ENCODE measurements at regions not wholly inside any gene's neighbourhood (a gene's known extent, or its start where the extent isn't known, plus 50 kb on each side); places are given as distances from the start of the nearest gene placed in this dataset.

DNA sequence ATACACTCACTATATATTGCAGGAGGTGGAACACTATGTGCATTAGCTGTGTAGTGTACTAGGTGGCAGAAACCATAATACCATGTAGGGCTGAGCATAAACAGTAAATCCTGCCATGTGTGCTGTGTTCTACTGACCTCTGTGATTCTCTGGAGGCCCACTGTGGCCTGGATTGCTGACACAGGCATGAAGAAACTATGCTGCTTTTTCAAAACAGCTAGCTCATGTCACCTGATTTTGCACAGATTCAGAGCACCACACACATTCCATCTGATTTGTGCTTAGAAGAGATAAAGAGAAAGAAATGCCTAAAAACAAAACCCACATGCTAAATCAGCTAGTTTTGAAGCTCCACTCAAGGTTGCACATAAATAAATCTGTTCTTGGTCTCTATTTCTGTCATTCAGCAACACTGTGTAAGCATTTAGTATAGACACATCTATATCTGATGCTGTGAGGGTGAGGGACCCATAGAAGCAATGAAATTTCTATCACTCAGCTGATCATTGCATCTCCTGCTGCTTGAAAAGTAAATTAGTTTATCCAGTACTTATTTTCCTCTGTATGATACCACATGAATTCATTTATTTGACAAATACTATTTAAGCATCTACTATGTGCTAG is 1007.7 kb upstream of the SEMA6D start:
- Histone ChIP-seq H3K14ac (ENCODE audit: insufficient read length) (no peak overlapping the region), H3K9ac (replicated peaks in 1 of 4; ENCODE audit: extremely low read depth in 1 of 4, low read depth in 3 of 4, low read length in 3 of 4) (no peak overlapping the region; a peak in 1 of 7 replicates), H3K4me1 (replicated peaks in 1 of 4; ENCODE audit: control insufficient read depth in 3 of 4, insufficient read depth in 4 of 4, low read length in 3 of 4) (no peaks in the 10 kb centered on the region), H3K23ac (ENCODE audit: insufficient read length) (no peak overlapping the region), H2BK5ac (ENCODE audit: low read depth, low read length) (no peak overlapping the region), H3K56ac (replicated peaks; ENCODE audit: insufficient read length, low read depth, low read length) (no peak overlapping the region), H3K36me3 (ENCODE audit: control insufficient read depth in 2 of 4, insufficient read depth in 4 of 4, low read length in 3 of 4) (no peaks in the 10 kb centered on the region), H2AK5ac (ENCODE audit: low read depth, low read length) (no peak overlapping the region), H2BK120ac (replicated peaks; ENCODE audit: low read depth, low read length) (no peak overlapping the region), H4K5ac (ENCODE audit: insufficient read length, low read depth, low read length) (no peak overlapping the region), H4K8ac (ENCODE audit: extremely low read depth, insufficient read depth, low read length) (no peak overlapping the region), H3K9me3 (ENCODE audit: insufficient read depth in 2 of 2, low read depth in 1 of 2, low read length in 1 of 2) (no peaks in the 10 kb centered on the region), H3K4me2 (ENCODE audit: insufficient read depth in 1 of 2, low read depth in 2 of 2, low read length in 2 of 2) (no peak overlapping the region), H3K27me3 (replicated peaks in 1 of 4; ENCODE audit: control insufficient read depth in 3 of 4, extremely low read depth in 1 of 4, insufficient read depth in 3 of 4, low read length in 3 of 4) (no peaks in the 10 kb centered on the region), H3K27ac (ENCODE audit: low read depth, low read length) (no peak overlapping the region), H3K4ac (replicated peaks; ENCODE audit: insufficient read length, low read depth, low read length) (no peak overlapping the region), H3K79me1 (ENCODE audit: low read depth, low read length) (no peaks in the 10 kb centered on the region), H2BK12ac (ENCODE audit: low read depth, low read length) (no peak overlapping the region), H2AFZ (ENCODE audit: low read length) (no peak overlapping the region), H2BK20ac (ENCODE audit: low read length) (no peak overlapping the region), H4K20me1 (replicated peaks in 1 of 2; ENCODE audit: control insufficient read depth in 1 of 2, insufficient read depth in 2 of 2, low read length in 2 of 2) (no peaks in the 10 kb centered on the region), H3K79me2 (ENCODE audit: control insufficient read depth in 1 of 2, insufficient read depth in 2 of 2, low read length in 2 of 2) (no peaks in the 10 kb centered on the region), H3K23me2 (ENCODE audit: low read depth, low read length) (no peaks in the 10 kb centered on the region), H2BK15ac (ENCODE audit: low read length) (no peak overlapping the region), H3K4me3 (ENCODE audit: extremely low read depth in 1 of 4, insufficient read depth in 2 of 4, low read depth in 3 of 4, low read length in 4 of 4) (no peak overlapping the region), H3K18ac (ENCODE audit: extremely low read depth, low read length) (no peak overlapping the region), H4K91ac (replicated peaks; ENCODE audit: insufficient read length, low read length) (no peak overlapping the region)
- DNase-seq (ENCODE audit: low read depth in 1 of 2, low spot score in 2 of 2) (no peak), FAIRE-seq (no peak)
- ChIA-PET CTCF (ENCODE audit: partially characterized antibody) (no interaction called here), POLR2A (ENCODE audit: partially characterized antibody) (no interaction called here)
- TF ChIP-seq MAFK (IDR thresholded peaks at IDR 0.05; ENCODE audit: low read depth, low read length) (no peak), POU5F1 (IDR thresholded peaks at IDR 0.05; ENCODE audit: low read depth, low read length) (no peak), RFX5 (IDR thresholded peaks at IDR 0.05; ENCODE audit: borderline replicate concordance, low read depth, low read length) (no peak), CEBPB (IDR thresholded peaks at IDR 0.05; ENCODE audit: low read depth, low read length) (no peak), TAF1 (IDR thresholded peaks at IDR 0.05; ENCODE audit: low read depth, low read length) (no peak), SAP30 (IDR thresholded peaks at IDR 0.05; ENCODE audit: insufficient read depth, insufficient replicate concordance, low read length) (no peak), EP300 (IDR thresholded peaks at IDR 0.05; ENCODE audit: borderline replicate concordance in 1 of 2, low read depth in 2 of 2, low read length in 2 of 2) (no peak), GABPA (IDR thresholded peaks at IDR 0.05; ENCODE audit: borderline replicate concordance, insufficient read depth, low read length) (no peak), TAF7 (optimal IDR thresholded peaks at IDR 0.05; ENCODE audit: borderline replicate concordance, low read depth, low read length) (no peak), HDAC6 (IDR thresholded peaks at IDR 0.05; ENCODE audit: low read depth, low read length) (no peak)
- TF ChIP-seq, protein P1, sequence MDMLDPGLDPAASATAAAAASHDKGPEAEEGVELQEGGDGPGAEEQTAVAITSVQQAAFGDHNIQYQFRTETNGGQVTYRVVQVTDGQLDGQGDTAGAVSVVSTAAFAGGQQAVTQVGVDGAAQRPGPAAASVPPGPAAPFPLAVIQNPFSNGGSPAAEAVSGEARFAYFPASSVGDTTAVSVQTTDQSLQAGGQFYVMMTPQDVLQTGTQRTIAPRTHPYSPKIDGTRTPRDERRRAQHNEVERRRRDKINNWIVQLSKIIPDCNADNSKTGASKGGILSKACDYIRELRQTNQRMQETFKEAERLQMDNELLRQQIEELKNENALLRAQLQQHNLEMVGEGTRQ (IDR thresholded peaks at IDR 0.05; ENCODE audit: low read length), result no peak
- TF ChIP-seq, protein P2, sequence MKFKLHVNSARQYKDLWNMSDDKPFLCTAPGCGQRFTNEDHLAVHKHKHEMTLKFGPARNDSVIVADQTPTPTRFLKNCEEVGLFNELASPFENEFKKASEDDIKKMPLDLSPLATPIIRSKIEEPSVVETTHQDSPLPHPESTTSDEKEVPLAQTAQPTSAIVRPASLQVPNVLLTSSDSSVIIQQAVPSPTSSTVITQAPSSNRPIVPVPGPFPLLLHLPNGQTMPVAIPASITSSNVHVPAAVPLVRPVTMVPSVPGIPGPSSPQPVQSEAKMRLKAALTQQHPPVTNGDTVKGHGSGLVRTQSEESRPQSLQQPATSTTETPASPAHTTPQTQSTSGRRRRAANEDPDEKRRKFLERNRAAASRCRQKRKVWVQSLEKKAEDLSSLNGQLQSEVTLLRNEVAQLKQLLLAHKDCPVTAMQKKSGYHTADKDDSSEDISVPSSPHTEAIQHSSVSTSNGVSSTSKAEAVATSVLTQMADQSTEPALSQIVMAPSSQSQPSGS (IDR thresholded peaks at IDR 0.05; ENCODE audit: low read length), result no peak

Data from H1 (cell line).